Body of pancreas (tissue), 4 donors: ENCODE measurements at regions not wholly inside any gene's neighbourhood (a gene's known extent, or its start where the extent isn't known, plus 50 kb on each side); places are given as distances from the start of the nearest gene placed in this dataset.

Experiments used
- CTCF ChIP-seq, 7 experiments: fragments of 450-650 bp in 4 of 7; fragments of 200-600 bp in 3 of 7; sonication (generic) in 3 of 7; IDR thresholded peaks; one replicate each; pipeline ENCODE4 v1.5.1; 2016 to 2019; ENCODE audit warnings: antibody characterized with exemption in 7 of 7
- POLR2A ChIP-seq, 3 donors: fragments of 450-650 bp; IDR thresholded peaks; one replicate each; pipeline ENCODE4 v1.6.1; 2016; ENCODE audit warnings: antibody characterized with exemption in 3 of 3, mild to moderate bottlenecking in 2 of 3

- TF ChIP-seq CTCF (IDR thresholded peaks at IDR 0.05) (no peak), POLR2A (IDR thresholded peaks at IDR 0.05) (no peak)
Observed at GRCh38 chr13:34513526-34513925, 428.5 kb upstream of the NBEA start.
